Activated CD4-positive, alpha-beta memory T cell treated with anti-CD3 and anti-CD28 coated beads, Interleukin-2, amount 10 ng/mL, durations not matched to agents 7 days and 5 days (primary cell): ENCODE measurements at regions not wholly inside any gene's neighbourhood (a gene's known extent, or its start where the extent isn't known, plus 50 kb on each side); places are given as distances from the start of the nearest gene placed in this dataset.

ENCODE experiments used
- CTCF ChIA-PET: fragments of 350-600 bp; sonication (Branson Sonifier 250); formaldehyde crosslinking; loops from one replicate; lab custom pipeline; 2021; ENCODE audit warnings: antibody characterized with exemption, inconsistent platforms; lab: Charles Lee
- POLR2A ChIA-PET: fragments of 350-600 bp; sonication (Branson Sonifier 250); formaldehyde crosslinking; loops from one replicate; lab custom pipeline; 2021; ENCODE audit warnings: antibody characterized with exemption; lab: Charles Lee
- DNase-seq: peaks from one replicate; pipeline ENCODE4 v3.0.0-alpha.2; 2020
- H3K27ac Mint-ChIP-seq: one replicate; pipeline ENCODE4 v1.8.0; 2021; ENCODE audit warnings: mild to moderate bottlenecking, mixed read lengths
- H3K27me3 Mint-ChIP-seq: one replicate; pipeline ENCODE4 v1.8.0; 2021; ENCODE audit warnings: mixed read lengths
- H3K36me3 Mint-ChIP-seq: one replicate; pipeline ENCODE4 v1.8.0; 2021; ENCODE audit warnings: low read depth, mixed read lengths
- H3K4me1 Mint-ChIP-seq: one replicate; pipeline ENCODE4 v1.8.0; 2021; ENCODE audit warnings: mixed read lengths
- H3K4me3 Mint-ChIP-seq: one replicate; pipeline ENCODE4 v1.8.0; 2021; ENCODE audit warnings: mild to moderate bottlenecking, mixed read lengths
- H3K9me3 Mint-ChIP-seq: one replicate; pipeline ENCODE4 v1.8.0; 2021; ENCODE audit warnings: mixed read lengths

- Mint-ChIP-seq H3K36me3 (no peaks in the 10 kb centered on the region), H3K4me3 (no peak overlapping the region), H3K4me1 (no peaks in the 10 kb centered on the region), H3K27me3 (no peaks in the 10 kb centered on the region), H3K27ac (no peak overlapping the region), H3K9me3 (no peaks in the 10 kb centered on the region)
- DNase-seq = no peak
- CTCF ChIA-PET = no interaction called here
- POLR2A ChIA-PET = no interaction called here
These were observed 926.6 kb upstream of the TMEM132C start for GRCh38 chr12:127340381-127340780.

DNA sequence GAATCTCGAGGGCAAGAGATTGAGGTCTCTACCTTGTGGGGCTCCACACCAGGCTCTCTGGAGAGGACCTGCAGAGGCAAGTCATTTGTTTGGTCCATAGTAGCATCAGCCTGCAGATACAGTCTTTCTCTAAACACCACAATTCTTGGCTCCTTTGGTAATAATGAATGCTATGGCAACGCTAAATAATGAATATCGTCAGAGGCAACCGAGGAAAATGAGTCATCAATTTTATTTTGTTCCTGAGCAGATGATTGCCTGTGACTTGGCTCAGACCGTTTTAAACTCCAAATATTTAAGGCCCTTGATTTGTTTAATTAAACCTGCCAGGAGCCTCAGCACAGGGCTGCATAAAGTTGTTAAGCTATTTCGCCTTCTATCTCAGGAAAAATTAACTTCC lies 924.1 kb upstream of the TMEM132C start:
- Mint-ChIP-seq H3K4me1 (no peaks in the 10 kb centered on the region), H3K27ac (no peak overlapping the region), H3K4me3 (no peak overlapping the region), H3K27me3 (no peaks in the 10 kb centered on the region), H3K36me3 (no peaks in the 10 kb centered on the region), H3K9me3 (peaks cover 3% of the 10 kb centered on the region)
- no peak for DNase-seq
- POLR2A ChIA-PET = no interaction called here
- CTCF ChIA-PET = no interaction called here

- Mint-ChIP-seq H3K27ac (no peak overlapping the region), H3K27me3 (no peaks in the 10 kb centered on the region), H3K9me3 (peaks cover 3% of the 10 kb centered on the region), H3K4me3 (no peak overlapping the region), H3K36me3 (no peaks in the 10 kb centered on the region), H3K4me1 (no peaks in the 10 kb centered on the region)
- CTCF ChIA-PET = no interaction called here
- no peak for DNase-seq
- POLR2A ChIA-PET = no interaction called here
These were observed 923.0 kb upstream of the TMEM132C start for GRCh38 chr12:127343940-127344339.

DNA sequence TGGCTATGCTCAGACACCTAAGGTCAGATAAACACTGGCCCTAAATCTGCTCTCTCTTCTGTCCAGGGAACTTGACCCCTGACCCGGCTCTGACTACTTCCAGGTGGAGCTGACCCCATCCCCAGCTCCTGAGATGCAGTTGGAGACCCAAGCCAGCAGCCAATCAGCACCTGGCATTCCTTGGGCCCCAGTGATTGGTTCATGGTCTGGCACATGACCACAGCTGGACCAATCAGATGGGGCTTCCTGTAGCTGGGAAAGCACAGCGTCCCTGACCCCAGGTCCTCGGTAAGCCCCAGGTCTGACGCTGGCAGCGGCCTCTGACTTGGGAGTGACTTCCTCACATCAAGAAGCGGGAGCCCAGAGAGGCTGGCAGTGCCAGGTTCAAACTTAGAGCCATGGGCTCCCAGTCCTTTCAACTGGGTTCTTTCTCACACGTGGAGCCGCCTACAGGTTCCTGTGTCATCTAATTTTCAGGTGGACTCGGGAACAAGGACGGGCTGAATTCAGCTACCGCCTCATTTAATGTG lies 915.4 kb upstream of the TMEM132C start:
- Mint-ChIP-seq H3K27me3 (no peaks in the 10 kb centered on the region), H3K9me3 (no peaks in the 10 kb centered on the region), H3K4me3 (no peak overlapping the region), H3K36me3 (no peaks in the 10 kb centered on the region), H3K27ac (no peak overlapping the region), H3K4me1 (no peaks in the 10 kb centered on the region)
- CTCF ChIA-PET = no interaction called here
- DNase-seq = no peak
- POLR2A ChIA-PET = no interaction called here

DNA sequence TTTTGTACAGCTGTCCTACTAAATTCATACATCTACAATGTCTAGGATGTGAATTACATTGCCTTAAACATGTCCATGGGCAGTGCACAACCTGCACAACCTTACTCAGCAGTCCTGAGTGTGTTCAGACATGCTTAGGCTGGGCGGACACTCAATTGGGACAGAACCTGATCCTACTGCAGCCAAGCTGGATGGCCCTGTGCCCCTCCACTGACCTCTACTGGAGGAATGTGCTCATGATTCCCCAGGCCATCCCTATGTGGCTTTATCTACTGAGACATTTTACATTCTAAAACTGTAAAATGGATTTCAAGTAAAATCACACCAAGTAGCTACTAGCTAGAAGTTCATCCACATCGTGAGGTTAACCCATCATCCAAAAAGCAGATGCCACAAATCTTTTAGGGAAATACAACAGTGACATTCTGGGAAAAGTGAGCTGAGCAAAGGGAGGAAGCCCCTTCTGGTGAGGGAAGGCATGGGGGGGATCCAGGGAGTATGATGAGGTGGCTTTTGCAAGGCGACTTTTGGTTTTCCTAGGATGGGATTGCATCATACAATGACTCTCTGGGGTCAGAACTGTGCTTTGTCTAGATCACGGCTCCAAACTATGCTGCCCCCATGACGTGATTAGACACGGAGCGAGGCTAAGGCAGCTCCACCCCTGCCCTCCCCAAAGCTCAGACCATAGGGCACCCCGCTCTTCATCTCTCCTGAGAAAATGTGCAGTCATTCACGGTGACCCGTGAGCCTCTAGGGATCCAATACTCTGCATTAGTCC lies 911.7 kb upstream of the TMEM132C start:
- no peak overlapping the region for H3K27ac Mint-ChIP-seq

GRCh38 chr12:127358888-127359287 lies 908.1 kb upstream of the TMEM132C start:
- no peak for DNase-seq
- H3K27me3 Mint-ChIP-seq = no peaks in the 10 kb centered on the region
- ChIA-PET POLR2A (no interaction called here), CTCF (no interaction called here)
- no peaks in the 10 kb centered on the region for H3K36me3 Mint-ChIP-seq
- H3K9me3 Mint-ChIP-seq = no peaks in the 10 kb centered on the region
- H3K4me1 Mint-ChIP-seq = no peaks in the 10 kb centered on the region
- no peak overlapping the region for H3K27ac Mint-ChIP-seq
- no peak overlapping the region for H3K4me3 Mint-ChIP-seq

More for the DNA sequence above, 911.7 kb upstream of the TMEM132C start:
- no peak overlapping the region for H3K4me3 Mint-ChIP-seq
- CTCF ChIA-PET = interaction anchor here (1.0 kb wide), 1 partner anchor 8 kb away, joined by 4 read pairs; no protein-coding TSS in a partner anchor
- DNase-seq = no peak
- no peaks in the 10 kb centered on the region for H3K27me3 Mint-ChIP-seq
- POLR2A ChIA-PET = no interaction called here
- H3K9me3 Mint-ChIP-seq = no peaks in the 10 kb centered on the region
- H3K36me3 Mint-ChIP-seq = no peaks in the 10 kb centered on the region
- H3K4me1 Mint-ChIP-seq = no peaks in the 10 kb centered on the region

DNA sequence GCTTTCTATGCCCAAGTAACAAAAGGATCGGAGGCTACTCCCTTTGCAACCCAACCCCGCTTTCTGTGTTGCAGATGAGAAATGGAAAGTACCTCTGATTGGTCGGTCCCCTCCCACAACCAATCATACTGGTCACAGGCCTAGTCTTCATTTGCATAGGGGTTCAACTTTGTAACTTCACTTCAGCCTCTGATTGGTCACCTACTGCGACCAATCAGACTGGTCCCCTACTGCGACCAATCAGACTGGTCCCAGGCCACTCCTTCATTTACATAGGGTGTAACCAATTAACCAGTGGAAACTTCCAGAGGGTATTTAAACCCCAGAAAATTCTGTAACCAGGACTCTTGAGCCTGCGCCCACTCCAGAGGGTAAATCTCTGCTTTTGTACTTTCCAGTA lies 906.4 kb upstream of the TMEM132C start:
- Mint-ChIP-seq H3K4me1 (no peaks in the 10 kb centered on the region), H3K9me3 (no peaks in the 10 kb centered on the region)
- DNase-seq = no peak

DNA sequence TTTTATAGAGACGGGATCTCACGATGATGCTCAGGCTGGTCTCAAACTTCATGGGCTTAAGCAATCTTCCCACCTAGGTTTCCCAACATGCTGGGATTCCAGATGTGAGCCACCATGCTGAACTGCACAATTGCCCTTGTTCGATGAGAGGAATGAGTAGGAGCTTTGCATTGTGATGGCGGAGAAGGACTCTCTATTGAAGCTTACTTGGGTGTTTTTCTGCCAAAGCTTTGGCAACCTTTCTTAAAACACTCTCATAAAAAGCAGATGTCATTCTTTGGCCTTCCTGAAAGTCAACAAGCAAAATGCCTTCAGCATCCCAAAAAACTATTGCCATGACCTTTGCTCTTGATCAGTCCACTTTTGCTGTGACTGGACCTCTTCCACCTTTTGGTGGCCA lies 904.8 kb upstream of the TMEM132C start:
- no peak for DNase-seq
- Mint-ChIP-seq H3K9me3 (no peaks in the 10 kb centered on the region), H3K4me3 (no peak overlapping the region), H3K27me3 (no peaks in the 10 kb centered on the region), H3K36me3 (no peaks in the 10 kb centered on the region), H3K4me1 (no peaks in the 10 kb centered on the region), H3K27ac (no peak overlapping the region)
- ChIA-PET POLR2A (no interaction called here), CTCF (no interaction called here)

More for the DNA sequence above, 906.4 kb upstream of the TMEM132C start:
- H3K27ac Mint-ChIP-seq = no peak overlapping the region
- CTCF ChIA-PET = no interaction called here
- POLR2A ChIA-PET = no interaction called here
- no peaks in the 10 kb centered on the region for H3K36me3 Mint-ChIP-seq
- H3K4me3 Mint-ChIP-seq = no peak overlapping the region
- H3K27me3 Mint-ChIP-seq = no peaks in the 10 kb centered on the region

- no peaks in the 10 kb centered on the region for H3K4me1 Mint-ChIP-seq
- H3K27ac Mint-ChIP-seq = no peak overlapping the region
- H3K36me3 Mint-ChIP-seq = no peaks in the 10 kb centered on the region
- DNase-seq = no peak
- ChIA-PET POLR2A (no interaction called here), CTCF (interaction anchor here (1.3 to 1.5 kb wide), 3 partner anchors 8 to 255 kb away, joined by 4 to 10 read pairs (median 5); no protein-coding TSS in a partner anchor)
- no peak overlapping the region for H3K4me3 Mint-ChIP-seq
- H3K27me3 Mint-ChIP-seq = no peaks in the 10 kb centered on the region
- H3K9me3 Mint-ChIP-seq = no peaks in the 10 kb centered on the region
These were observed 903.6 kb upstream of the TMEM132C start for GRCh38 chr12:127363392-127363791.

DNA sequence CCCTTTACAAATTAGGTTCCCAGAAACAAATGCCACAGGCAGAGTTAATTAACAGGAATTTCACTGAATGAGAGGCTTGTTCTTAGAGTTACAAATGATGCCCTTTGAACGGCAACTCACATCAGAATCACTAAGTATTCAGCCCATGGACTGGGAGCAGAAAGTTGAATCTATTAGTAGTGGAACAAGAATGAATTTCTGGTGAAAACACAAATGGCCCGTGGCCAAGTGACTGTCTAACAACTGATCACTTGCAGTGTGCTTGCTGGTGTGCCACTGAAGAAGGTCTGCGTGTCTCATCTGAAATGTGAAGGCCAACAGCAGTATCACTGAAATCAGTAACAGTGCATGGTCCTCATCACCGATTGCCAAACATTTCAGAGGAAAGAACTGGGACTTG lies 893.4 kb upstream of the TMEM132C start:
- Mint-ChIP-seq H3K4me3 (no peak overlapping the region), H3K27me3 (peaks cover 4% of the 10 kb centered on the region), H3K27ac (no peak overlapping the region), H3K9me3 (no peaks in the 10 kb centered on the region), H3K36me3 (no peaks in the 10 kb centered on the region), H3K4me1 (no peaks in the 10 kb centered on the region)
- ChIA-PET CTCF (interaction anchor here (0.8 to 1.0 kb wide), 2 partner anchors 8 to 304 kb away, joined by 3 read pairs; no protein-coding TSS in a partner anchor), POLR2A (no interaction called here)
- no peak for DNase-seq

GRCh38 chr12:127374447-127374846 lies 892.5 kb upstream of the TMEM132C start:
- no peak for DNase-seq
- H3K36me3 Mint-ChIP-seq = no peaks in the 10 kb centered on the region
- no peak overlapping the region for H3K27ac Mint-ChIP-seq
- POLR2A ChIA-PET = no interaction called here
- H3K4me3 Mint-ChIP-seq = no peak overlapping the region
- no peaks in the 10 kb centered on the region for H3K4me1 Mint-ChIP-seq
- peaks cover 6% of the 10 kb centered on the region for H3K27me3 Mint-ChIP-seq
- H3K9me3 Mint-ChIP-seq = no peaks in the 10 kb centered on the region
- CTCF ChIA-PET = no interaction called here

DNA sequence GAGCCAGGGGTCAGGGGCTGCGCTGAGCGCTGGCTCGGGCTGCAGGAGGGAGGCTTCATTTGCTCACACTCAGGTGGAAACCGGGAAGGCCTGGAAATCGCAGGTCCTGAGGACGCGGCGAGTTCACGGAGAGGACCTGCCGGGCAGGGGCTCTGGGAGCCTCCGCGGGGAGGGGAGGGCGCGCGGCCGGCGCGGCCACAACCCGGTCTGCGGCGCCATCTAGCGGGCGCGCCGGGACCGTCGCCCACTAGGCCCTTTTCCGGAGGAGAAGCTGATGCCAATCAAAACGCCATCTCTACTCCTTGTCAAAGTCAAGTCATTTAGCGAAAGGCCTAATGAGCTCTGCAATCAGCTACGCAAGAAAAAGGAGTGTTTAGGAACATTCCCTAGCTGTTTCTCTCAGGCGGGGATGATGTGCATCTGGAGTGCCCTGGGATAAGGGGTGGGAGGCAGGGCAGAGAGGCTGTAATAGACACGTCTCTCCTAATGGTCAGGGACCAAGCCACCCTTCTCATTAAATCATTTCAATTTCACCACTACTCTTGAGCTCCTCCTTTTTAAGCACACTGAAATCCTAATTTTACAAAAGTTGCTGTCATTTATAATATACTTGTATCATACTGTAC lies 885.8 kb upstream of the TMEM132C start:
- no peak overlapping the region for H3K4me3 Mint-ChIP-seq
- CTCF ChIA-PET = interaction anchor here (0.6 to 2.1 kb wide), 16 partner anchors 8 to 597 kb away, joined by 3 to 20 read pairs (median 5); no protein-coding TSS in a partner anchor
- H3K4me1 Mint-ChIP-seq = peaks cover 4% of the 10 kb centered on the region
- no peak overlapping the region for H3K27ac Mint-ChIP-seq
- H3K9me3 Mint-ChIP-seq = no peaks in the 10 kb centered on the region
- no peaks in the 10 kb centered on the region for H3K36me3 Mint-ChIP-seq
- peaks cover 2% of the 10 kb centered on the region for H3K27me3 Mint-ChIP-seq
- POLR2A ChIA-PET = no interaction called here
- peak; percentile 56 for DNase-seq

DNA sequence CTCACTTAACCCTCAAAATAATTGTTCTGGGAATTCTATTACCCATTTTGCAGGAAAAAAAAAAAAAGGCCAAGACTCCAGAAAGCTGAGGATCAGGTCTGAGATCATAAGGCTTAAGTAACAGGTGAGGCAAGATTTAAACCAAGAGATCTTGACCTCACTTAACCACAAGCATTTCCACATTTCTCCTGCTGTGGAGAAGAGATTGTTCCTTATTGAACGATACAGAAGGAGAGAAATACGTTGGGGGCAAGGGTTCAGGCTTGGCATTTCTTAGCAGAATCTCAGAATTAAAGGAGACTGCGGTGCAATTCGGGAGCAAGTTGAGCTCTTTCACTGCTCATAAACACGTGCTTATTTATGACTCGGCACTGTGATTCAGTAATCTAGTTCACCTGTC lies 885.3 kb upstream of the TMEM132C start:
- no peak overlapping the region for H3K27ac Mint-ChIP-seq
- H3K36me3 Mint-ChIP-seq = no peaks in the 10 kb centered on the region
- H3K4me1 Mint-ChIP-seq = peaks cover 4% of the 10 kb centered on the region
- H3K9me3 Mint-ChIP-seq = no peaks in the 10 kb centered on the region
- no peak overlapping the region for H3K4me3 Mint-ChIP-seq
- DNase-seq = no peak
- H3K27me3 Mint-ChIP-seq = peaks cover 2% of the 10 kb centered on the region
- CTCF ChIA-PET = interaction anchor here (0.6 to 2.1 kb wide), 17 partner anchors 8 to 658 kb away, joined by 3 to 20 read pairs (median 5); no protein-coding TSS in a partner anchor
- POLR2A ChIA-PET = no interaction called here
